HEK293T (cell line): ENCODE measurements at regions not wholly inside any gene's neighbourhood (a gene's known extent, or its start where the extent isn't known, plus 50 kb on each side); places are given as distances from the start of the nearest gene placed in this dataset.
"Not testable (repeated sequence)": the region's sequence is repeated elsewhere in the genome, so short reads cannot be mapped to it uniquely, and the experiment has no call there.

Experiments
- CTCF ChIA-PET: fragments of 350-600 bp; formaldehyde crosslinking; extraction: SDS; loops from one replicate; lab custom pipeline; 2021; ENCODE audit warnings: antibody characterized with exemption, inconsistent platforms; lab: Yijun Ruan, JAX
- POLR2A ChIA-PET: fragments of 350-600 bp; formaldehyde crosslinking; extraction: SDS; loops from one replicate; lab custom pipeline; 2020; ENCODE audit warnings: antibody characterized with exemption, inconsistent platforms; lab: Yijun Ruan, JAX
- DNase-seq: peaks from one replicate; pipeline ENCODE4 v3.0.0; 2012; ENCODE audit warnings: mixed read lengths; ENCODE audit errors: extremely low spot score
- ARNT ChIP-seq: fragments of 450-650 bp; IDR thresholded peaks from 2 replicates; pipeline ENCODE4 v1.6.1; 2017; ENCODE audit warnings: mild to moderate bottlenecking
- BHLHE40 ChIP-seq: fragments of 450-650 bp; IDR thresholded peaks from 2 replicates; pipeline ENCODE4 v1.6.1; 2016; ENCODE audit warnings: mild to moderate bottlenecking, moderate library complexity, borderline replicate concordance
- CTBP1 ChIP-seq: fragments of 450-650 bp; IDR thresholded peaks from 2 replicates; pipeline ENCODE4 v1.6.1; 2016; ENCODE audit warnings: borderline replicate concordance
- ELF4 ChIP-seq: fragments of 450-650 bp; IDR thresholded peaks from 2 replicates; pipeline ENCODE4 v1.6.1; 2017; ENCODE audit warnings: antibody characterized with exemption
- FOXA1 ChIP-seq: fragments of 450-650 bp; IDR thresholded peaks from 2 replicates; pipeline ENCODE4 v1.6.1; 2016; ENCODE audit warnings: mild to moderate bottlenecking
- FOXK2 ChIP-seq: fragments of 450-650 bp; IDR thresholded peaks from 2 replicates; pipeline ENCODE4 v1.6.1; 2016; ENCODE audit warnings: mild to moderate bottlenecking
- FOXM1 ChIP-seq: fragments of 450-650 bp; IDR thresholded peaks from 2 replicates; pipeline ENCODE4 v1.6.1; 2017; ENCODE audit warnings: mild to moderate bottlenecking, borderline replicate concordance
- HDGF ChIP-seq: fragments of 450-650 bp; IDR thresholded peaks from 2 replicates; pipeline ENCODE4 v1.6.1; 2017; ENCODE audit warnings: antibody characterized with exemption, borderline replicate concordance
- L3MBTL2 ChIP-seq: fragments of 450-650 bp; conservative IDR thresholded peaks from 2 replicates; pipeline ENCODE4 v1.6.1; 2016; ENCODE audit warnings: mild to moderate bottlenecking
- LEF1 ChIP-seq: fragments of 450-650 bp; IDR thresholded peaks from 2 replicates; pipeline ENCODE4 v1.6.1; 2017; ENCODE audit warnings: mild to moderate bottlenecking, borderline replicate concordance
- NFRKB ChIP-seq: fragments of 450-650 bp; IDR thresholded peaks from 2 replicates; pipeline ENCODE4 v1.6.1; 2016; ENCODE audit warnings: mild to moderate bottlenecking, moderate library complexity
- PKNOX1 ChIP-seq: fragments of 450-650 bp; IDR thresholded peaks from 2 replicates; pipeline ENCODE4 v1.6.1; 2016
- SP1 ChIP-seq: fragments of 450-650 bp; IDR thresholded peaks from 2 replicates; pipeline ENCODE4 v1.6.1; 2017
- SUZ12 ChIP-seq: fragments of 450-650 bp; IDR thresholded peaks from 2 replicates; pipeline ENCODE4 v1.6.1; 2016; ENCODE audit warnings: mild to moderate bottlenecking
- TARDBP ChIP-seq: fragments of 450-650 bp; IDR thresholded peaks from 2 replicates; pipeline ENCODE4 v1.6.1; 2016
- ZNF384 ChIP-seq: fragments of 450-650 bp; IDR thresholded peaks from 2 replicates; pipeline ENCODE4 v1.6.1; 2016

DNA sequence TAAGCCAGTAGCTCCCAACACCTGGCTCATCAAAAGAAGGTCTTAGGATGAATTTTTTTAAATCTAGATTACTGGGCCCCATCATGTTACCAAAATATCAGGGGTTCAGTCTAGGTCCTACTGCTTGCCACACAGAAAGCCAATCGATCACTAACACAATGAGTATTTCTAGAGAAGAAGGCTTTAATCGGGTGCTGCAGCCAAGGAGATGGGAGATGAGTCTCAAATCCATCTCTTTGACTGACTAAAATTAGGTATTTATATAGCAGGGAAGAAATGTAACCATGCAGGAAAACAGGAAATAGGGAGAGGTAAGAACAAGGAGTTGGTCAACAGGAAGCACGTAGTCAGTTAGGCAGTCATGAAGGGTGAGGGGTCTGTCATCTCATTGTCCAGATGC lies 288.2 kb downstream of the CEP170 start:
- ChIA-PET POLR2A (no interaction called here), CTCF (no interaction called here)
- TF ChIP-seq LEF1 = no peak
- no peak for DNase-seq

DNA sequence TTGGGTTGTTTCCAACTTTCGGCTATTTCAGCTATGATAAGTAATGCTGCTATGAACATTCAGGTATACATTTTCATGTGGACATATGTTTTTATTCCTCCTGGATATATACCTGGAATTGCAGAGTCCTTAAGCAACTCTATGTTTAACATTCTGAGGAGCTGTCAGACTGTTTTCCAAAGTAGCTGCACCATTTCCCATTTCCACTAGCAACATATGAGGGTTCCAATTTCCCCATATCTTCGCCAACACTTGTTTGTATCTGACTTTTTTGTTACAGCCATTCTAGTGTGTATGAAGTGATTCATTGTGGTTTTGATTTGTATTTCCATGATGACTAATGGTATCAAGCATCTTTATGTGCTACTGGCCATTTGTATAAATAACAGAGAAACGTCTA lies 295.7 kb downstream of the CEP170 start:
- DNase-seq, CTCF ChIA-PET, POLR2A ChIA-PET: not testable (repeated sequence)

DNA sequence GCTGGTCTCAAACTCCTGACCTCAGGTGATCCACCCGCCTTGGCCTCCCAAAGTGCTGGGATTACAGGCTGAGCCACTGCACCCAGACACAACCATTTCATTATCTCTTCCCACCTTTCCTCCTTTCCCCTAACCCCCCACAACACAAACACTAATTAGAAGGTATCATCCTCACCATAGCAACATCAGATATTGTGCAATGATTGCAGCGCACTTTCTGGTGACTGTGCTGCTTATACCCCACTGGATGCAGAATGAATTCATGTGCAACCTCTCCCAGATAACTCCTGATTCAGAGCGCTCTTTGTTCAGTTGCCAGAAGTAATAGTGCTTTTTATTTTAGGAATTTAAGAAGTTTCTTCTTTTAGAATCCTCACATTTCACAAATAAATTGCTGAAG lies 300.1 kb downstream of the CEP170 start:
- POLR2A ChIA-PET, CTCF ChIA-PET, DNase-seq: not testable (repeated sequence)

GRCh38 chr1:242946206-242946605 lies 308.9 kb downstream of the CEP170 start:
- DNase-seq = no peak
- TF ChIP-seq NFRKB (no peak), SUZ12 (no peak), ZNF384 (no peak), FOXK2 (no peak), TARDBP (no peak), PKNOX1 (no peak), HDGF (no peak), LEF1 (no peak), FOXM1 (no peak)
- ChIA-PET POLR2A (no interaction called here), CTCF (no interaction called here)

GRCh38 chr1:242936725-242937124 lies 318.4 kb downstream of the CEP170 start:
- CTCF ChIA-PET = interaction anchor here (0.8 kb wide), 1 partner anchor 471 kb away, joined by 4 read pairs; no protein-coding TSS in a partner anchor
- peak; percentile 22 for DNase-seq
- POLR2A ChIA-PET = not testable (repeated sequence)

- POLR2A ChIA-PET, CTCF ChIA-PET, DNase-seq: not testable (repeated sequence)
Measured at GRCh38 chr1:242924717-242925116, 330.4 kb downstream of the CEP170 start.

GRCh38 chr1:242923603-242924002 lies 331.5 kb downstream of the CEP170 start:
- CTCF ChIA-PET, DNase-seq, POLR2A ChIA-PET: not testable (repeated sequence)

- CTCF ChIA-PET, DNase-seq, POLR2A ChIA-PET: not testable (repeated sequence)
Measured at GRCh38 chr1:242914729-242915128, 340.4 kb downstream of the CEP170 start.

DNA sequence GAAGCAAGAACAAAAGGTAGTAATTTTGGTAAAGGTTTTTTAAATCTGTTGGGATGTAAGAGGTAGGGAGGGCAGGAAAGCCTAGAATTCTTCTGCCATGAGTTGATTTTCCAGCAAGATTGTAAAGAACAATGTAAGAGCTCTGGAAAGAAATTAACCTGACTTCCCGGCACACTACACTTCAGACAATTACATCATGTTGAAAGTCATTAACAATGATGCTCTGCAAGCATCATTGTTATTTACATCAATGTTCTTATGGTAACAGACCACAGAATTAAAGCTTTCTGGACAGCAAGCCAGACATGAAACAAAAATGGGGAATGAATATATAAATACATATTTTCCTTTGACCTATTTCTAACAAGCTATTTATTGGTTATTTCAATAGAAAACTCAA lies 342.2 kb downstream of the CEP170 start:
- CTCF ChIA-PET, POLR2A ChIA-PET: not testable (repeated sequence)

GRCh38 chr1:242900558-242900957 lies 354.5 kb downstream of the CEP170 start:
- POLR2A ChIA-PET, DNase-seq, CTCF ChIA-PET: not testable (repeated sequence)

More for the DNA sequence above, 342.2 kb downstream of the CEP170 start:
- not testable (repeated sequence) for DNase-seq

- ChIA-PET POLR2A (no interaction called here), CTCF (no interaction called here)
- TF ChIP-seq LEF1 = no peak
- no peak for TF ChIP-seq SUZ12
- no peak for TF ChIP-seq NFRKB
- no peak for TF ChIP-seq FOXA1
- no peak for TF ChIP-seq SP1
- TF ChIP-seq PKNOX1 = no peak
- no peak for TF ChIP-seq ZNF384
- TF ChIP-seq ELF4 = no peak
- TF ChIP-seq CTBP1 = no peak
- no peak for TF ChIP-seq ARNT
- no peak for TF ChIP-seq L3MBTL2
- no peak for TF ChIP-seq FOXM1
- TF ChIP-seq BHLHE40 = no peak
- TF ChIP-seq HDGF = no peak
- no peak for TF ChIP-seq TARDBP
- TF ChIP-seq FOXK2 = no peak
- DNase-seq = no peak
Measured at GRCh38 chr1:242890192-242890741, 364.8 kb downstream of the CEP170 start.
